ENCODE measurements at regions not wholly inside any gene's neighbourhood (a gene's known extent, or its start where the extent isn't known, plus 50 kb on each side); places are given as distances from the start of the nearest gene placed in this dataset.

DNA sequence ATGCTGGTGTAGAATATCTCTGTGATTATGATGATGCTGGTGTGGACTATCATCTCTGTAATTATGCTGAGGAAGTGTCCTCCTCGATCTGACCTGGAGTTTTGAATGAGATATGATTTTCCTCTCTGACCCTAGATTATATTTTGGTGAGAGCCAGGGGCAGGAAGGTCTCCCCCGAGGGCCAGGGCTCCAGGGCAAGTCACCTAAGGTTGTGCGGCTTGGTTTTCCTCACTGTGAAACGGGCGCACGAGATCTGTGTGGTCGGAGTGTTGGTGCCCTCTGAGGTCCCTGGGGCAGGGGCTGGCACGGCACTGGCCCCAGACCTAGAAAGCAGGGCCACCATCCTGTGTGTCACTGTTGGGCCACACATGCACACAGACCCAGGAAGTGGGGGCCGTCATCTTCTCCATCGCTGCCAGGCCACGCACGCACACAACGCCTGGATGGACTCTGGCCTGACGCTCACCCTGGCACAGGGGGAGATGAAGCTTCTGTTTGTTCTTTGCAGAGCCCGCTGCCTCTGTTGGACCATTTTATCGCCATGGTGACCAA, 67.7 kb upstream of the ZNF469 start:
- no peak overlapping the region for H3K4me3 ChIP-seq (ENCODE audit: control insufficient read depth, low read depth, low read length)
- no peak for DNase-seq (ENCODE audit: low read depth)
- TF ChIP-seq, protein P1, sequence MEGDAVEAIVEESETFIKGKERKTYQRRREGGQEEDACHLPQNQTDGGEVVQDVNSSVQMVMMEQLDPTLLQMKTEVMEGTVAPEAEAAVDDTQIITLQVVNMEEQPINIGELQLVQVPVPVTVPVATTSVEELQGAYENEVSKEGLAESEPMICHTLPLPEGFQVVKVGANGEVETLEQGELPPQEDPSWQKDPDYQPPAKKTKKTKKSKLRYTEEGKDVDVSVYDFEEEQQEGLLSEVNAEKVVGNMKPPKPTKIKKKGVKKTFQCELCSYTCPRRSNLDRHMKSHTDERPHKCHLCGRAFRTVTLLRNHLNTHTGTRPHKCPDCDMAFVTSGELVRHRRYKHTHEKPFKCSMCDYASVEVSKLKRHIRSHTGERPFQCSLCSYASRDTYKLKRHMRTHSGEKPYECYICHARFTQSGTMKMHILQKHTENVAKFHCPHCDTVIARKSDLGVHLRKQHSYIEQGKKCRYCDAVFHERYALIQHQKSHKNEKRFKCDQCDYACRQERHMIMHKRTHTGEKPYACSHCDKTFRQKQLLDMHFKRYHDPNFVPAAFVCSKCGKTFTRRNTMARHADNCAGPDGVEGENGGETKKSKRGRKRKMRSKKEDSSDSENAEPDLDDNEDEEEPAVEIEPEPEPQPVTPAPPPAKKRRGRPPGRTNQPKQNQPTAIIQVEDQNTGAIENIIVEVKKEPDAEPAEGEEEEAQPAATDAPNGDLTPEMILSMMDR (IDR thresholded peaks at IDR 0.05; ENCODE audit: control insufficient read depth, insufficient read depth, low read depth, low read length, missing control alignments) = no peak

DNA sequence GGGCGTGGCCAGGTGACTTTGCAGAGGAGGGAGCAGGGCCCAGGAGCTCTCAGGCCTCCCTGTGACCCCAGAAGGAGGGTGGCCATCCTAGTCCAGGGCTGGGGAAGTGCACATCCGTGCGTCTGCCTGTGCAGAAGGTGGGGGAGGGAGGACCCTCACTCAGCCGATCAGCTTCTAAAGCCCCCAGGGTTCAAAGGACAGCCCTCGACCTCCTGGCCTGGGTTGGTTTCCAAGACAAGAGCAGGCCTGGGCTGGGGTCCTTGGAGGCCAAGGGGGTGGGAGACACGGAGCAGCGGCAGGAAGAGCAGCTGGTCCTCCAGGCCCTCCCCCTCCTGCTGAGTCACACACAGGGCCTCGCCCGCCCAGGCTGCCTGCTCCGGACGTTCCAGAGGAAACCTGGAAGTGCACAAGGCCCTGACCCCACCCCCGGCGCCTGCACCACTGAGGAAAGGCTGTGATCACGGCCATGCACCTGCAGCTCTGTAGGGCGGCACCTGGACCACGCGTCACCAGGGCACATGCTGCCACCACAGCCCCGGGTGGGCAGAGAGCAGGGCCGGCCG, 67.1 kb upstream of the ZNF469 start:
- H3K4me3 ChIP-seq (ENCODE audit: control insufficient read depth, low read depth, low read length) = no peak overlapping the region
- TF ChIP-seq, protein P1 (IDR thresholded peaks at IDR 0.05; ENCODE audit: control insufficient read depth, insufficient read depth, low read depth, low read length, missing control alignments) = no peak
- no peak for DNase-seq (ENCODE audit: low read depth)

DNA sequence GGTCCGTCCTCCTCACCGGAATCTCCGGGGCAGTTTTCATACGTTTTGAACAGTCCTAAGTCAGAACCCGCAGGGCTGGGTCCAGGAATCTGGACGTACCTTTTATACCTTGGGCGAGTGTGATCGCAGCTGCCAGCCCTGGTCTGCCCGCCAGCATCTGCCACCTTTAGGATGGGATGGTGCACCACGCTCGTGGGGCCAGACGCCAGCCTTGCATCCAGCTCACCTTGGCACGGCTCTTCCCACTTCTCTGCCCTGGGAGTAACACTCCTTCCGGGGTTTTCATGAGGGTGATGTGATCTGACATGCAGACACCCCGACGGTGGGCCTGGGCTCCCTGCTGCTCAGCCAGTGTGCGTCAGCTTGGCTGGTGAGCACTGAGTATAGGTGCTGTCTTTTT, 66.6 kb upstream of the ZNF469 start:
- TF ChIP-seq, protein P1 (IDR thresholded peaks at IDR 0.05; ENCODE audit: control insufficient read depth, insufficient read depth, low read depth, low read length, missing control alignments) = no peak
- DNase-seq (ENCODE audit: low read depth) = no peak
- no peak overlapping the region for H3K4me3 ChIP-seq (ENCODE audit: control insufficient read depth, low read depth, low read length)

DNA sequence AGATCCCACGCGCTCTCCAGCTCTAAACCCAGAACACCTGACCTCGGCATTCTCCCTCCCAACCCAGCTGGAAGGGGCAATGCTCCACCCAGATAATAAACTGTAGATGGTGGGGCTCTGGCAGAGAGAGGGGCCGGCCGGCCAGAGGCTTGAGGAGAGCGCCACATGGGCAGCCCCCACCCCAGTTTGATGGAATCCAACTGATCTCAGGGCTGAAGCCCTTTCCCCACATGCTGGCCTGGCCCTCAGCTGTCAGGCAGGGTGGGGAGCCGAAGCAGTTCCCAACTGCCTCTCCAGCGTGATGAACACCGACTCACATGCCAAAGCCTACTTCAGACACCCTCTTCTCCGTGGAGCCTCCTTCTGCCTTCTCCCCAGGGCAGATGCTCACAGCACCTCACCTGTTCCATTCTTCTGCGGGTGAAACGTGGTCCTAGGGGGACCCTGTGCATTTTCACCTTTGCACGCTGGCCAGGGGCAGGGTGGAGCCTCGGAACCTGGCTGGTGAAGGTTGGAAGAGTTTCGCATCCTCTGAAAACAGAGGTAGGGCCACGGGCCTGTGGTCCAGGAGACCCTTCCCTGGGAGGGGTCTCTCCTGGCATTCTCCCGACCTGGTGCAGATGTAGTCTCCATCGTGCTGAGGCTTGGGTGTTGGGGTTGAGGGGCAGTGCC, 65.7 kb upstream of the ZNF469 start:
- DNase-seq (ENCODE audit: low read depth) = no peak
- no peak overlapping the region for H3K4me3 ChIP-seq (ENCODE audit: control insufficient read depth, low read depth, low read length)
- TF ChIP-seq, protein P1 (IDR thresholded peaks at IDR 0.05; ENCODE audit: control insufficient read depth, insufficient read depth, low read depth, low read length, missing control alignments) = no peak

DNA sequence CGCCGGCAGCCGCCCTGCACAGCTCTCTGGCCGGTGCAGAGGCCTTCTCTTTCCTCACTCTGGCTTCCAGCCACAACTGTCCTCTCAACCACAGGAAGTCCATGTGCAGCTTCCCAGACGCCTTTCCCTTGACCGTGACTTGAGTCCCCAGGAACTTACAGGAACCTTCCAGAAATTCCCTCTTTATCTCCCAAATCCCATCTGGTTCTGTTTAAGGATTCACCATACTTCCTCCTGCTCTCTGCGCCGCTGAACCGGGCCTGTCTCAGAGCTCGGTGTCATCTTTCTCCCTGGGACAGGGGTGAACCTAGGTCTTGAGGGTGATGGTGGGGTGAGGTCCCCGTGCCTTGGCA, 65.2 kb upstream of the ZNF469 start:
- TF ChIP-seq, protein P1 (IDR thresholded peaks at IDR 0.05; ENCODE audit: control insufficient read depth, insufficient read depth, low read depth, low read length, missing control alignments) = no peak
- DNase-seq (ENCODE audit: low read depth) = no peak
- H3K4me3 ChIP-seq (ENCODE audit: control insufficient read depth, low read depth, low read length) = no peak overlapping the region

DNA sequence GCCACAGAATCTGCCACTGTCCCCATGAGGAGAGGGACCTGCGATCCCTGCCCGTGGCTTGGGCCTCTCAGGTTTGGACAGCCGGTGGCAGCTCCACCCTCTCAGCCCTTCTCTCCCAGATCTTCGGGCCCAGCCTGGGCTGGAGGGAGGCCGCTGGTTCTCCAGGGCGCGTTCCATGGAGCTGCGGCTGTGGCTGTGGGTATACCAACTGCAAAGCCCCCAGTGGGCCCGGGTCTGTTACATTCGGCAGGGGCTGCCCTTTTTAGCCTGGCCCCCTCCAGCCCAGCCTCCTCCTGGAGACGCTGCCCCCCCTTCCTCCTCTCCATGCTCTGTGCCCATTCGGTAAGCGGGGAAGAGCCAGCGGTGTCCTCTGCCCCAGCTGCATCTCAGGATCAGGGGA, 64.7 kb upstream of the ZNF469 start:
- no peak overlapping the region for H3K4me3 ChIP-seq (ENCODE audit: control insufficient read depth, low read depth, low read length)
- DNase-seq (ENCODE audit: low read depth) = no peak
- TF ChIP-seq, protein P1 (IDR thresholded peaks at IDR 0.05; ENCODE audit: control insufficient read depth, insufficient read depth, low read depth, low read length, missing control alignments) = no peak
